KMS-11 (cell line): ENCODE measurements at regions not wholly inside any gene's neighbourhood (a gene's known extent, or its start where the extent isn't known, plus 50 kb on each side); places are given as distances from the start of the nearest gene placed in this dataset.
A peak's percentile ranks its signal among the peaks of the same experiment; 100 is the strongest.

Experiments used
- H2AFZ ChIP-seq: fragments of 200-600 bp; sonication (generic); 2 replicates; pipeline ENCODE4 v1.6.1; 2016; ENCODE audit warnings: antibody characterized with exemption, mixed run types, low read depth
- H3K27ac ChIP-seq: fragments of 200-600 bp; sonication (generic); 2 replicates; pipeline ENCODE4 v1.6.1; 2016; ENCODE audit warnings: mild to moderate bottlenecking, mixed run types
- H3K27me3 ChIP-seq: fragments of 200-600 bp; sonication (generic); 2 replicates; pipeline ENCODE4 v1.6.1; 2017; ENCODE audit warnings: mild to moderate bottlenecking, low read depth, mixed run types, moderate library complexity; ENCODE audit not compliant: insufficient read depth
- H3K36me3 ChIP-seq: fragments of 200-600 bp; sonication (generic); 2 replicates; pipeline ENCODE4 v1.6.1; 2017; ENCODE audit warnings: mild to moderate bottlenecking, mixed run types; ENCODE audit not compliant: insufficient read depth
- H3K4me1 ChIP-seq: fragments of 200-600 bp; sonication (generic); 2 replicates; pipeline ENCODE4 v1.6.1; 2016; ENCODE audit warnings: mild to moderate bottlenecking, low read depth, mixed run types; ENCODE audit not compliant: poor library complexity, severe bottlenecking
- H3K4me2 ChIP-seq: fragments of 200-600 bp; sonication (generic); 2 replicates; pipeline ENCODE4 v1.7.0; 2016; ENCODE audit warnings: mild to moderate bottlenecking, mixed run types
- H3K4me3 ChIP-seq: fragments of 200-600 bp; sonication (generic); IDR thresholded peaks from 2 replicates; pipeline ENCODE4 v1.6.1; 2017; ENCODE audit warnings: low read depth, low read length, mixed read lengths; ENCODE audit not compliant: insufficient read depth
- H3K79me2 ChIP-seq: fragments of 200-600 bp; sonication (generic); 2 replicates; pipeline ENCODE4 v1.6.1; 2016; ENCODE audit warnings: low read depth, mixed run types; ENCODE audit not compliant: insufficient read depth
- H3K9ac ChIP-seq: fragments of 200-600 bp; sonication (generic); 2 replicates; pipeline ENCODE4 v1.6.1; 2016; ENCODE audit warnings: mild to moderate bottlenecking, mixed run types
- H4K20me1 ChIP-seq: fragments of 200-600 bp; sonication (generic); 2 replicates; pipeline ENCODE4 v1.6.1; 2016; ENCODE audit warnings: mild to moderate bottlenecking, mixed run types; ENCODE audit not compliant: insufficient read depth
- CTCF ChIP-seq: fragments of 200-600 bp; sonication (generic); conservative IDR thresholded peaks from 2 replicates; pipeline ENCODE4 v1.6.1; 2017; ENCODE audit warnings: low read depth, mild to moderate bottlenecking, antibody characterized with exemption, low read length, moderate library complexity, mixed read lengths

- no peaks in the 10 kb centered on the region for H3K4me1 ChIP-seq
- no peaks in the 10 kb centered on the region for H4K20me1 ChIP-seq
- no peak overlapping the region for H3K4me2 ChIP-seq
- H2AFZ ChIP-seq, result no peak overlapping the region
- H3K36me3 ChIP-seq, result no peaks in the 10 kb centered on the region
- H3K79me2 ChIP-seq, result no peaks in the 10 kb centered on the region
- no peaks in the 10 kb centered on the region for H3K27me3 ChIP-seq
- H3K9ac ChIP-seq, result no peak overlapping the region
- no peak overlapping the region for H3K4me3 ChIP-seq
- H3K27ac ChIP-seq, result no peak overlapping the region
- TF ChIP-seq CTCF, result no peak
Measured at GRCh38 chr2:81283081-81283480, 978.5 kb upstream of the LRRTM1 start.

GRCh38 chr2:81282151-81282769 lies 977.7 kb upstream of the LRRTM1 start:
- no peak overlapping the region for H3K27ac ChIP-seq
- no peaks in the 10 kb centered on the region for H3K27me3 ChIP-seq
- H4K20me1 ChIP-seq, result no peaks in the 10 kb centered on the region
- H3K36me3 ChIP-seq, result no peaks in the 10 kb centered on the region
- H3K4me2 ChIP-seq, result no peak overlapping the region
- no peak overlapping the region for H3K9ac ChIP-seq
- H3K79me2 ChIP-seq, result no peaks in the 10 kb centered on the region
- no peak for TF ChIP-seq CTCF
- no peak overlapping the region for H2AFZ ChIP-seq
- H3K4me1 ChIP-seq, result no peaks in the 10 kb centered on the region
- H3K4me3 ChIP-seq, result no peak overlapping the region

GRCh38 chr2:81276595-81276994 lies 972.0 kb upstream of the LRRTM1 start:
- Histone ChIP-seq H3K4me3 (no peak overlapping the region), H2AFZ (no peak overlapping the region), H3K36me3 (no peaks in the 10 kb centered on the region), H3K27ac (no peak overlapping the region), H3K9ac (no peak overlapping the region), H3K27me3 (no peaks in the 10 kb centered on the region), H4K20me1 (no peaks in the 10 kb centered on the region), H3K79me2 (no peaks in the 10 kb centered on the region), H3K4me2 (no peak overlapping the region), H3K4me1 (no peaks in the 10 kb centered on the region)
- TF ChIP-seq CTCF, result no peak

DNA sequence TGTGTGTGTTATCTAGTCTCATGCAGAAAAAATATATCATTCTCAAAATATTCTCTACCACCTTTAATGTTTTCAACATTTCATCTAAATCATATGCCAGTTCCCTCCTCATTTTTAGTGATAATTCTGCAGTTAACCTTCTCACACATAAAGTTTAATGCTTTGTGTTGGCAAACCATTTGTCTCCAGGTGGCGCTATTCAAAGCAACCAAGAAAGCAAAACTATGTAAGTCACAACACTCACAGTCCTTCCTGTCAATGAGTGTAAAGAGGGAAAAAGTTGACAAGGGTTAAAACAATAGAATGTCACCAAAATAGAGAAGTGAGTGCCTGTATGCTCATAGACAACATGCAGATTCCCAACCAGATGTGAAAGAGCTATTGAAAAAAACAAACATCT lies 961.6 kb upstream of the LRRTM1 start:
- TF ChIP-seq CTCF, result peak; percentile 60
- no peaks in the 10 kb centered on the region for H3K79me2 ChIP-seq
- H3K9ac ChIP-seq, result no peak overlapping the region
- no peaks in the 10 kb centered on the region for H3K36me3 ChIP-seq
- H4K20me1 ChIP-seq, result no peaks in the 10 kb centered on the region
- H3K27me3 ChIP-seq, result no peaks in the 10 kb centered on the region
- H3K4me2 ChIP-seq, result no peak overlapping the region
- H3K4me1 ChIP-seq, result peaks cover 11% of the 10 kb centered on the region
- H3K27ac ChIP-seq, result no peak overlapping the region
- no peak overlapping the region for H3K4me3 ChIP-seq
- H2AFZ ChIP-seq, result no peak overlapping the region
